B cell (primary cell): ENCODE measurements at regions not wholly inside any gene's neighbourhood (a gene's known extent, or its start where the extent isn't known, plus 50 kb on each side); places are given as distances from the start of the nearest gene placed in this dataset.

ENCODE experiments used
- EZH2 ChIP-seq: IDR thresholded peaks from 2 replicates; pipeline ENCODE4 v1.6.1; 2012; ENCODE audit warnings: borderline replicate concordance, low read depth, mild to moderate bottlenecking, moderate library complexity, low read length; ENCODE audit not compliant: insufficient read depth, poor library complexity, severe bottlenecking
- TF ChIP-seq, protein P1 (sequence below): fragments of 200-600 bp; IDR thresholded peaks from one replicate; pipeline ENCODE4 v1.8.0; 2022; ENCODE audit warnings: antibody characterized with exemption, mild to moderate bottlenecking

DNA sequence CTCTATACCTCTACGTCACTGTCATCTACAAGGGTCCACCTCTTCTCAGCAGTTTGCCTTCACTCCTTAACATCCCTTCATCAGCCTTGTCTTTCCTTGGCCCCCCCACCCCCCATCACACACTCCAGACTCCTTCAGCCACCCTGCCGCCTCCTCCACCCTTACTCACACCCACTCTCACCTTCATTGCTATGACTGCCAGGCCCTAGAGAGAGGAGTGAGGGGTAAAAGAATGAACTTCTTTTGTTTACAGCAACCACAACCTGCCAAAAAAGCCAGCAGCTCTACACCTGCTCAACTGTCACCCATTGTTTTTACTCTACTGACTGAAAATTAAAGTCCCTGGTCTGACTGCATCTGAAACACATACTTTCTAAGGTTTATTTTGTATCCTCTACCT lies 112.8 kb downstream of the DUSP6 start:
- TF ChIP-seq, protein P1, sequence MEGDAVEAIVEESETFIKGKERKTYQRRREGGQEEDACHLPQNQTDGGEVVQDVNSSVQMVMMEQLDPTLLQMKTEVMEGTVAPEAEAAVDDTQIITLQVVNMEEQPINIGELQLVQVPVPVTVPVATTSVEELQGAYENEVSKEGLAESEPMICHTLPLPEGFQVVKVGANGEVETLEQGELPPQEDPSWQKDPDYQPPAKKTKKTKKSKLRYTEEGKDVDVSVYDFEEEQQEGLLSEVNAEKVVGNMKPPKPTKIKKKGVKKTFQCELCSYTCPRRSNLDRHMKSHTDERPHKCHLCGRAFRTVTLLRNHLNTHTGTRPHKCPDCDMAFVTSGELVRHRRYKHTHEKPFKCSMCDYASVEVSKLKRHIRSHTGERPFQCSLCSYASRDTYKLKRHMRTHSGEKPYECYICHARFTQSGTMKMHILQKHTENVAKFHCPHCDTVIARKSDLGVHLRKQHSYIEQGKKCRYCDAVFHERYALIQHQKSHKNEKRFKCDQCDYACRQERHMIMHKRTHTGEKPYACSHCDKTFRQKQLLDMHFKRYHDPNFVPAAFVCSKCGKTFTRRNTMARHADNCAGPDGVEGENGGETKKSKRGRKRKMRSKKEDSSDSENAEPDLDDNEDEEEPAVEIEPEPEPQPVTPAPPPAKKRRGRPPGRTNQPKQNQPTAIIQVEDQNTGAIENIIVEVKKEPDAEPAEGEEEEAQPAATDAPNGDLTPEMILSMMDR, result no peak
- no peak for TF ChIP-seq EZH2
